Non-pigmented ciliary epithelial cell (primary cell): ENCODE measurements at regions not wholly inside any gene's neighbourhood (a gene's known extent, or its start where the extent isn't known, plus 50 kb on each side); places are given as distances from the start of the nearest gene placed in this dataset.

ENCODE experiments used
- DNase-seq: peaks from one replicate; pipeline ENCODE4 v3.0.0-alpha.2; 2010; ENCODE audit warnings: low read depth

GRCh38 chr21:25139414-25139813 lies 467.9 kb downstream of the MRPL39 start:
- DNase-seq = no peak

- peak; percentile 17 for DNase-seq
Observed at GRCh38 chr21:25133939-25134338, 473.3 kb downstream of the MRPL39 start.

GRCh38 chr21:25127811-25128210 lies 479.5 kb downstream of the MRPL39 start:
- DNase-seq = no peak

- no peak for DNase-seq
Observed at GRCh38 chr21:25127007-25127406, 480.3 kb downstream of the MRPL39 start.

- no peak for DNase-seq
Observed at GRCh38 chr21:25126564-25126963, 480.7 kb downstream of the MRPL39 start.

- DNase-seq = no peak
Observed at GRCh38 chr21:25118648-25119047, 488.6 kb downstream of the MRPL39 start.

GRCh38 chr21:25115021-25115420 lies 492.3 kb downstream of the MRPL39 start:
- DNase-seq = no peak

- DNase-seq = peak; percentile 86
Observed at GRCh38 chr21:25107708-25108107, 499.6 kb downstream of the MRPL39 start.

GRCh38 chr21:25103500-25104207 lies 503.6 kb downstream of the MRPL39 start:
- DNase-seq = no peak

GRCh38 chr21:25097648-25098047 lies 509.6 kb downstream of the MRPL39 start:
- DNase-seq = no peak

GRCh38 chr21:25094695-25095094 lies 512.6 kb downstream of the MRPL39 start:
- no peak for DNase-seq

- DNase-seq = no peak
Observed at GRCh38 chr21:25092441-25093011, 514.8 kb downstream of the MRPL39 start.

- no peak for DNase-seq
Observed at GRCh38 chr21:25081096-25081495, 526.2 kb downstream of the MRPL39 start.

- no peak for DNase-seq
Observed at GRCh38 chr21:25080661-25081060, 526.6 kb downstream of the MRPL39 start.

GRCh38 chr21:25080141-25080540 lies 527.1 kb downstream of the MRPL39 start:
- DNase-seq = no peak

GRCh38 chr21:25079053-25079452 lies 528.2 kb downstream of the MRPL39 start:
- DNase-seq = no peak

GRCh38 chr21:25062061-25062460 lies 545.2 kb downstream of the MRPL39 start:
- DNase-seq = no peak

GRCh38 chr21:25054689-25055088 lies 552.6 kb downstream of the MRPL39 start:
- no peak for DNase-seq

- DNase-seq = no peak
Observed at GRCh38 chr21:25039461-25040380, 567.6 kb downstream of the MRPL39 start.

GRCh38 chr21:25036775-25037174 lies 570.5 kb downstream of the MRPL39 start:
- DNase-seq = no peak

GRCh38 chr21:25031750-25032149 lies 575.5 kb downstream of the MRPL39 start:
- no peak for DNase-seq

- DNase-seq = no peak
Observed at GRCh38 chr21:25029580-25029979, 577.7 kb downstream of the MRPL39 start.

- DNase-seq = no peak
Observed at GRCh38 chr21:25025596-25025995, 581.7 kb downstream of the MRPL39 start.
